Brain pericyte (primary cell): ENCODE measurements at regions not wholly inside any gene's neighbourhood (a gene's known extent, or its start where the extent isn't known, plus 50 kb on each side); places are given as distances from the start of the nearest gene placed in this dataset.
"Not testable (repeated sequence)": the region's sequence is repeated elsewhere in the genome, so short reads cannot be mapped to it uniquely, and the experiment has no call there.

Experiments used
- DNase-seq: peaks from one replicate; pipeline ENCODE4 v3.0.0-alpha.2; 2012; ENCODE audit warnings: low read depth, low spot score

GRCh38 chr6:155782320-155782731 is 326.7 kb upstream of the NOX3 start:
- DNase-seq: peak; percentile 0

GRCh38 chr6:155779456-155779855 is 323.8 kb upstream of the NOX3 start:
- DNase-seq: no peak

GRCh38 chr6:155778336-155778735 is 322.7 kb upstream of the NOX3 start:
- no peak for DNase-seq

GRCh38 chr6:155771822-155772221 is 316.2 kb upstream of the NOX3 start:
- no peak for DNase-seq

GRCh38 chr6:155770856-155771255 is 315.2 kb upstream of the NOX3 start:
- DNase-seq: no peak

GRCh38 chr6:155770313-155770712 is 314.7 kb upstream of the NOX3 start:
- DNase-seq: no peak

GRCh38 chr6:155765275-155766194 is 309.9 kb upstream of the NOX3 start:
- no peak for DNase-seq

- DNase-seq: no peak
These were observed 307.0 kb upstream of the NOX3 start for GRCh38 chr6:155762649-155763048.

GRCh38 chr6:155755452-155755851 is 299.8 kb upstream of the NOX3 start:
- no peak for DNase-seq

GRCh38 chr6:155748778-155749177 is 293.1 kb upstream of the NOX3 start:
- not testable (repeated sequence) for DNase-seq

- no peak for DNase-seq
These were observed 291.9 kb upstream of the NOX3 start for GRCh38 chr6:155747491-155747890.

GRCh38 chr6:155740781-155741399 is 285.3 kb upstream of the NOX3 start:
- DNase-seq: no peak

GRCh38 chr6:155738602-155739105 is 283.0 kb upstream of the NOX3 start:
- DNase-seq: no peak

GRCh38 chr6:155717374-155717773 is 261.7 kb upstream of the NOX3 start:
- DNase-seq: no peak

- DNase-seq: no peak
These were observed 255.1 kb upstream of the NOX3 start for GRCh38 chr6:155710704-155711103.

GRCh38 chr6:155709262-155709661 is 253.6 kb upstream of the NOX3 start:
- no peak for DNase-seq

GRCh38 chr6:155708100-155708499 is 252.5 kb upstream of the NOX3 start:
- no peak for DNase-seq

- no peak for DNase-seq
These were observed 251.2 kb upstream of the NOX3 start for GRCh38 chr6:155706806-155707205.

- DNase-seq: no peak
These were observed 250.7 kb upstream of the NOX3 start for GRCh38 chr6:155706341-155706740.

- no peak for DNase-seq
These were observed 245.7 kb upstream of the NOX3 start for GRCh38 chr6:155701342-155701741.

- no peak for DNase-seq
These were observed 239.9 kb upstream of the NOX3 start for GRCh38 chr6:155695495-155695894.

- no peak for DNase-seq
These were observed 238.8 kb upstream of the NOX3 start for GRCh38 chr6:155694419-155694790.
